ENCODE measurements at regions not wholly inside any gene's neighbourhood (a gene's known extent, or its start where the extent isn't known, plus 50 kb on each side); places are given as distances from the start of the nearest gene placed in this dataset.
"Not testable (repeated sequence)": the region's sequence is repeated elsewhere in the genome, so short reads cannot be mapped to it uniquely, and the experiment has no call there.

DNA sequence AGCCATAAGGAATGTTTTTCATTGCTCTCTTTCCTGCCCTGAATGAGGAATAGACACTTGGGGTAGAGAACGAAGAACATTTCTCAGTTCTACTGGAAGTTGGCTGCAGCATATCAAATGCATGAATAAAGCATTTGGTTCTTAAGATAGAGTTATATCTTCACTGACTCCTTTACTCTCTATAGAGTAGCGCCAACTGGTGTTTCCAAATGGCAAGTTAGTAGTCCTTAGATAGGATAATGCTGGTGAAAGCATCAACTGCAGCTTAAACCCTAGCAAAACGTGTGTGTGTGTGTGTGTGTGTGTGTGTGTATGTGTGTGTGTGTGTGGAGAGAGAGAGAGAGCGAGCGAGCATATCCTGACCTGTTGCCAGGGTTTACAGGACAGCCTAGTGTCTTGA lies 62.2 kb upstream of the FRMPD4 start:
- no peak overlapping the region for H3K4me3 ChIP-seq (ENCODE audit: low read length)
- TF ChIP-seq, protein P1, sequence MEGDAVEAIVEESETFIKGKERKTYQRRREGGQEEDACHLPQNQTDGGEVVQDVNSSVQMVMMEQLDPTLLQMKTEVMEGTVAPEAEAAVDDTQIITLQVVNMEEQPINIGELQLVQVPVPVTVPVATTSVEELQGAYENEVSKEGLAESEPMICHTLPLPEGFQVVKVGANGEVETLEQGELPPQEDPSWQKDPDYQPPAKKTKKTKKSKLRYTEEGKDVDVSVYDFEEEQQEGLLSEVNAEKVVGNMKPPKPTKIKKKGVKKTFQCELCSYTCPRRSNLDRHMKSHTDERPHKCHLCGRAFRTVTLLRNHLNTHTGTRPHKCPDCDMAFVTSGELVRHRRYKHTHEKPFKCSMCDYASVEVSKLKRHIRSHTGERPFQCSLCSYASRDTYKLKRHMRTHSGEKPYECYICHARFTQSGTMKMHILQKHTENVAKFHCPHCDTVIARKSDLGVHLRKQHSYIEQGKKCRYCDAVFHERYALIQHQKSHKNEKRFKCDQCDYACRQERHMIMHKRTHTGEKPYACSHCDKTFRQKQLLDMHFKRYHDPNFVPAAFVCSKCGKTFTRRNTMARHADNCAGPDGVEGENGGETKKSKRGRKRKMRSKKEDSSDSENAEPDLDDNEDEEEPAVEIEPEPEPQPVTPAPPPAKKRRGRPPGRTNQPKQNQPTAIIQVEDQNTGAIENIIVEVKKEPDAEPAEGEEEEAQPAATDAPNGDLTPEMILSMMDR (conservative IDR thresholded peaks at IDR 0.05; ENCODE audit: low read length), result no peak
- peak; percentile 0 for DNase-seq (ENCODE audit: low read depth)

DNA sequence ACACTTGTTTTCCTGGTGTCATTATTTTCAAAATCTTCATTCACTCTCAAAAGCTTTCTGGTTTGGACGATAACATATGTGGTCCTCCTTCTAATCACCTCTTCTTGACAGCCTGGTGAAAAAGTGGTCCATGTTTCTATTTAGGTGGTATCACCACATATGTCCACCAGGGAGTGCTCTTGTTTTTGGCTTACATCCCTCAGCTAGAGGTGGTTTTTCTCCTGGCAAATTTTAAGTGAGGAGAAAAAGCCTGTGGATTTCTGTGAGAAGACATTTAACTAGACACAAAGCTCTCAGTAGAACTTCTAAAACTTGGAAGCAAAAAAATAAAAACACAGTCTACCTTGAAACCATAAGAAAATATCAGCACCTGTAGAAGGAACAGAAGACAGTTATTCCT lies 58.0 kb upstream of the FRMPD4 start:
- TF ChIP-seq, protein P1 (conservative IDR thresholded peaks at IDR 0.05; ENCODE audit: low read length), result peak; percentile 62
- peak; percentile 53 for DNase-seq (ENCODE audit: low read depth)

DNA sequence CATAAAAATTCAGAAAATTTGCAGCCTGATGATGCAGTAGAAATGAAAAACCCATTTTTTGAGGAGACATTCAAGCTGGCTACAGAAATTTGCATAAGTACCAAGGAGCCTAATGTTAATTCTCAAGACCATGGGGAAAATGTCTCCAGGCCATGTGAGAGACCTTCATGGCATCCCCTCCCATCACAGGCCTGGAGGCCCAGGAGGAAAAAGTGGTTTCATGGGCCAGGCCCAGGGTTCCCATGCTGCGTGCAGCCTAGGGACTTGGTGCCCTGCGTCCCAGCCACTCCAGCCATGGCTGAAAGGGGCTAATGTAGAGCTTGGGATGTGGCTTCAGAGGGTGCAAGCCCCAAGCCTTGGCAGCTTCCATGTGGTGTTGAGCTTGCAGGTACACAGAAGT lies 55.3 kb upstream of the FRMPD4 start:
- H3K4me3 ChIP-seq (ENCODE audit: low read length); DNase-seq (ENCODE audit: low read depth): not testable (repeated sequence)

More for the DNA sequence above, 58.0 kb upstream of the FRMPD4 start:
- no peak overlapping the region for H3K4me3 ChIP-seq (ENCODE audit: low read length)

All from AG10803 (cell line).